ENCODE measurements at regions not wholly inside any gene's neighbourhood (a gene's known extent, or its start where the extent isn't known, plus 50 kb on each side); places are given as distances from the start of the nearest gene placed in this dataset.

GRCh38 chr2:22196806-22197205 is 1073.0 kb downstream of the TDRD15 start:
- WGBS (ENCODE audit: insufficient coverage, insufficient read length): no CpG with 5 or more reads among the region's 2 CpGs
- no peak for DNase-seq (ENCODE audit: low read depth, low spot score)
- H3K9me3 ChIP-seq (ENCODE audit: control insufficient read depth, insufficient read depth, low read length): no peaks in the 10 kb centered on the region
- no peaks in the 10 kb centered on the region for H3K27me3 ChIP-seq (ENCODE audit: control insufficient read depth, insufficient read depth, low read length)
- H3K36me3 ChIP-seq (ENCODE audit: control insufficient read depth, insufficient read depth, low read length): no peaks in the 10 kb centered on the region
- no peak overlapping the region for H3K4me3 ChIP-seq (ENCODE audit: low read length)
- no peak overlapping the region for H3K27ac ChIP-seq (ENCODE audit: low read length)
- H3K4me1 ChIP-seq (ENCODE audit: control insufficient read depth, insufficient read depth, low read length): no peaks in the 10 kb centered on the region; the same call in 1 of the 2 replicates

GRCh38 chr2:22198381-22199283 is 1074.9 kb downstream of the TDRD15 start:
- Histone ChIP-seq H3K27ac (ENCODE audit: low read length) (no peak overlapping the region), H3K4me1 (ENCODE audit: control insufficient read depth, insufficient read depth, low read length) (no peaks in the 10 kb centered on the region; the same call in 1 of the 2 replicates), H3K27me3 (ENCODE audit: control insufficient read depth, insufficient read depth, low read length) (no peaks in the 10 kb centered on the region), H3K36me3 (ENCODE audit: control insufficient read depth, insufficient read depth, low read length) (no peaks in the 10 kb centered on the region), H3K9me3 (ENCODE audit: control insufficient read depth, insufficient read depth, low read length) (no peaks in the 10 kb centered on the region), H3K4me3 (ENCODE audit: low read length) (no peak overlapping the region)
- WGBS (ENCODE audit: insufficient coverage, insufficient read length): no CpG with 5 or more reads among the region's 9 CpGs
- DNase-seq (ENCODE audit: low read depth, low spot score): no peak

GRCh38 chr2:22199994-22200393 is 1076.2 kb downstream of the TDRD15 start:
- Histone ChIP-seq H3K36me3 (ENCODE audit: control insufficient read depth, insufficient read depth, low read length) (no peaks in the 10 kb centered on the region), H3K27ac (ENCODE audit: low read length) (no peak overlapping the region), H3K27me3 (ENCODE audit: control insufficient read depth, insufficient read depth, low read length) (no peaks in the 10 kb centered on the region), H3K9me3 (ENCODE audit: control insufficient read depth, insufficient read depth, low read length) (no peaks in the 10 kb centered on the region), H3K4me1 (ENCODE audit: control insufficient read depth, insufficient read depth, low read length) (no peaks in the 10 kb centered on the region), H3K4me3 (ENCODE audit: low read length) (no peak overlapping the region)
- DNase-seq (ENCODE audit: low read depth, low spot score): no peak

GRCh38 chr2:22209545-22209944 is 1085.8 kb downstream of the TDRD15 start:
- no peak overlapping the region for H3K27ac ChIP-seq (ENCODE audit: low read length)
- H3K36me3 ChIP-seq (ENCODE audit: control insufficient read depth, insufficient read depth, low read length): no peaks in the 10 kb centered on the region
- DNase-seq (ENCODE audit: low read depth, low spot score): no peak
- H3K4me3 ChIP-seq (ENCODE audit: low read length): no peak overlapping the region
- no peaks in the 10 kb centered on the region for H3K9me3 ChIP-seq (ENCODE audit: control insufficient read depth, insufficient read depth, low read length)
- H3K4me1 ChIP-seq (ENCODE audit: control insufficient read depth, insufficient read depth, low read length): no peaks in the 10 kb centered on the region
- H3K27me3 ChIP-seq (ENCODE audit: control insufficient read depth, insufficient read depth, low read length): no peaks in the 10 kb centered on the region
- WGBS (ENCODE audit: insufficient coverage, insufficient read length): no CpG with 5 or more reads among the region's 3 CpGs

DNA sequence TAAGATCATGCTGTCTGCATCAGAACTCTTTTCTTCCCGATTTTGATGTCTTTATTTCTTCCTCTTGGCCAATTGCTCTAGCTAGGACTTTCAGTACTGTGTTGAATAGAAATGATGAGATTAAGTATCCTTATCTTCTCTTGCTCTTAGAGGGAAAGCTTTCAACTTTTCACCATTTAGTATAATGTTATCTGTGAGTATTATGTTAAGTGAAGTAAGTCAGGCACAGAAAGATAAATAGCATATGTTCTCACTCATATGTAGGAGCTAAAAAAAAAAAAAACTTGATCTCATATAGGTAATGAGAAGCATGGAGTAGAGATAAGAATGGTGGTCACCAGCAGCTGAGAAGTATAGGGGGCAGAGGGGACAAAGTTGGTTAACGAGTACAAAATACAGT is 1089.5 kb downstream of the TDRD15 start:
- H3K36me3 ChIP-seq (ENCODE audit: control insufficient read depth, insufficient read depth, low read length): no peaks in the 10 kb centered on the region
- no peaks in the 10 kb centered on the region for H3K27me3 ChIP-seq (ENCODE audit: control insufficient read depth, insufficient read depth, low read length)
- H3K27ac ChIP-seq (ENCODE audit: low read length): no peak overlapping the region
- H3K9me3 ChIP-seq (ENCODE audit: control insufficient read depth, insufficient read depth, low read length): no peaks in the 10 kb centered on the region
- H3K4me3 ChIP-seq (ENCODE audit: low read length): no peak overlapping the region
- no peak for DNase-seq (ENCODE audit: low read depth, low spot score)
- WGBS (ENCODE audit: insufficient coverage, insufficient read length): no CpG with 5 or more reads among the region's 2 CpGs
- H3K4me1 ChIP-seq (ENCODE audit: control insufficient read depth, insufficient read depth, low read length): no peaks in the 10 kb centered on the region

- no peak overlapping the region for H3K4me3 ChIP-seq (ENCODE audit: low read length)
- H3K27me3 ChIP-seq (ENCODE audit: control insufficient read depth, insufficient read depth, low read length): no peaks in the 10 kb centered on the region
- H3K27ac ChIP-seq (ENCODE audit: low read length): no peak overlapping the region
- H3K36me3 ChIP-seq (ENCODE audit: control insufficient read depth, insufficient read depth, low read length): no peaks in the 10 kb centered on the region
- no peaks in the 10 kb centered on the region for H3K9me3 ChIP-seq (ENCODE audit: control insufficient read depth, insufficient read depth, low read length)
- H3K4me1 ChIP-seq (ENCODE audit: control insufficient read depth, insufficient read depth, low read length): no peaks in the 10 kb centered on the region
- no CpG with 5 or more reads among the region's 2 CpGs for WGBS (ENCODE audit: insufficient coverage, insufficient read length)
- DNase-seq (ENCODE audit: low read depth, low spot score): no peak
These were observed 1091.7 kb downstream of the TDRD15 start for GRCh38 chr2:22215517-22215916.

DNA sequence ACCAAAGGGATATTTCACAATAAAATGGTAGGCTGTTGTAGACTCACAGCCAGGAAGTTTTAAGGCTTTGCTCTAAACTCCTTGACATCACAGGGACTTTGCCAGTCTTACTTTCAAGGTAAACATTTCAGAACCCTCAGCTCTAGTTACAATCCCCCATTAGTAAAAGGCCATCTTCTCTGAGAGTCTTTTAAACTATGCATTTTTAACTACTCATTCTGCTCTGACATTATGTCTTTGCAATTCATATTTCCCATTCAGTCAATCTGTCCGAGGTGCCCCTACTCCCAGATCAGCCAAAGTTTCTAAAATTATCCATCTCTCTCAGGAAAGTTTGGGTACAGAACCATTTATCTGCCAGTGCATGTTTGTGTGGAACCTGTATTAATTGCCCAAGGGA is 1094.1 kb downstream of the TDRD15 start:
- no peak for DNase-seq (ENCODE audit: low read depth, low spot score)
- no peaks in the 10 kb centered on the region for H3K27me3 ChIP-seq (ENCODE audit: control insufficient read depth, insufficient read depth, low read length)
- no peaks in the 10 kb centered on the region for H3K36me3 ChIP-seq (ENCODE audit: control insufficient read depth, insufficient read depth, low read length)
- H3K4me1 ChIP-seq (ENCODE audit: control insufficient read depth, insufficient read depth, low read length): no peaks in the 10 kb centered on the region
- no peak overlapping the region for H3K27ac ChIP-seq (ENCODE audit: low read length)
- H3K9me3 ChIP-seq (ENCODE audit: control insufficient read depth, insufficient read depth, low read length): no peaks in the 10 kb centered on the region
- H3K4me3 ChIP-seq (ENCODE audit: low read length): no peak overlapping the region
- no CpG with 5 or more reads among the region's 1 CpG for whole genome bisulfite sequencing (ENCODE audit: insufficient coverage, insufficient read length)

- Histone ChIP-seq H3K27me3 (ENCODE audit: control insufficient read depth, insufficient read depth, low read length) (no peaks in the 10 kb centered on the region), H3K9me3 (ENCODE audit: control insufficient read depth, insufficient read depth, low read length) (no peaks in the 10 kb centered on the region; the same call in 1 of the 2 replicates), H3K4me3 (ENCODE audit: low read length) (no peak overlapping the region), H3K36me3 (ENCODE audit: control insufficient read depth, insufficient read depth, low read length) (no peaks in the 10 kb centered on the region), H3K27ac (ENCODE audit: low read length) (no peak overlapping the region), H3K4me1 (ENCODE audit: control insufficient read depth, insufficient read depth, low read length) (no peaks in the 10 kb centered on the region)
- WGBS (ENCODE audit: insufficient coverage, insufficient read length): no CpG with 5 or more reads among the region's 1 CpG
- DNase-seq (ENCODE audit: low read depth, low spot score): no peak
These were observed 1097.2 kb downstream of the TDRD15 start for GRCh38 chr2:22221006-22221405.

DNA sequence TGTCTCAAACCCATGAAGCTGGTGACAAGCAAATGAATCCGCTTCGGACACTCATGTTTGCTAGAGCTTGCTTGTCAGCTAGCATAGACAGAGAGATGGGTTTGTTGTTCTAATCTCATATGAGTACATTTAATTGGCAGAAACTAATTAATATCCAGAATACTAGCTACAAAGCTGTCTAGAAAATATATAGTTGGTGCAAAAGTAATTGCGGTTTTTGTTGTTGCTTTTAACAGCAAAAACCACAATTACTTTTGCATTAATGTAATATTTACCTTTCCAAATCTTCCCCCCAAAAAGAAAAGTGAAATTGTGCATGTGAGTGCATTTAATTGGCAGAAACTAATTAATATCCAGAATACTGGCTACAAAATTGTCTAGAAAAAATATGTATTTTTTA is 1115.2 kb downstream of the TDRD15 start:
- Histone ChIP-seq H3K36me3 (ENCODE audit: control insufficient read depth, insufficient read depth, low read length) (no peaks in the 10 kb centered on the region), H3K27me3 (ENCODE audit: control insufficient read depth, insufficient read depth, low read length) (no peaks in the 10 kb centered on the region), H3K4me1 (ENCODE audit: control insufficient read depth, insufficient read depth, low read length) (no peaks in the 10 kb centered on the region), H3K4me3 (ENCODE audit: low read length) (no peak overlapping the region), H3K9me3 (ENCODE audit: control insufficient read depth, insufficient read depth, low read length) (no peaks in the 10 kb centered on the region), H3K27ac (ENCODE audit: low read length) (no peak overlapping the region)
- DNase-seq (ENCODE audit: low read depth, low spot score): no peak
- no CpG with 5 or more reads among the region's 3 CpGs for WGBS (ENCODE audit: insufficient coverage, insufficient read length)

DNA sequence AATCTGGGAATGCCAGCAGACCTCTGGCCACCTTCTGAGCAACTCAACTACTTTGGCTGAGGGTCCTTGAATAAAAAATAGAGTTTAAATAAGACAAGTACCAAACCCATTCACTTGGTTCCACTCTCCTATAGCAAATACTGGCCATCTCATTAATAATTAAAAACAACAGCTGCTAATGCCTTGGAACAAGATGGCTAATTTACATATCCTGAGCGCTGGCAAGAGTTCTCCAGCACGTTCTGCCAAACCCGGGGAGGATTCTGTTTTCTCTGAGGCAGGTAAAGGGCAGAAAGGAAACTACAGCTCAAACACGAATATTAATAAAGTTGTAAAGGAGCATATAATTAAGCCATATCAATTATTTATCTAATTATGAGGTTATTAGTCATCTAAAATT is 1123.7 kb downstream of the TDRD15 start:
- WGBS (ENCODE audit: insufficient coverage, insufficient read length): no CpG with 5 or more reads among the region's 4 CpGs
- H3K36me3 ChIP-seq (ENCODE audit: control insufficient read depth, insufficient read depth, low read length): no peaks in the 10 kb centered on the region
- H3K27me3 ChIP-seq (ENCODE audit: control insufficient read depth, insufficient read depth, low read length): no peaks in the 10 kb centered on the region

GRCh38 chr2:22248851-22249250 is 1125.1 kb downstream of the TDRD15 start:
- H3K9me3 ChIP-seq (ENCODE audit: control insufficient read depth, insufficient read depth, low read length): no peaks in the 10 kb centered on the region
- no peak for DNase-seq (ENCODE audit: low read depth, low spot score)
- no peak overlapping the region for H3K4me3 ChIP-seq (ENCODE audit: low read length)
- H3K36me3 ChIP-seq (ENCODE audit: control insufficient read depth, insufficient read depth, low read length): no peaks in the 10 kb centered on the region
- no CpG with 5 or more reads among the region's 2 CpGs for WGBS (ENCODE audit: insufficient coverage, insufficient read length)
- no peak overlapping the region for H3K27ac ChIP-seq (ENCODE audit: low read length)
- H3K4me1 ChIP-seq (ENCODE audit: control insufficient read depth, insufficient read depth, low read length): no peaks in the 10 kb centered on the region; the same call in 1 of the 2 replicates
- no peaks in the 10 kb centered on the region for H3K27me3 ChIP-seq (ENCODE audit: control insufficient read depth, insufficient read depth, low read length)

More for the DNA sequence above, 1123.7 kb downstream of the TDRD15 start:
- Histone ChIP-seq H3K9me3 (ENCODE audit: control insufficient read depth, insufficient read depth, low read length) (no peaks in the 10 kb centered on the region), H3K4me1 (ENCODE audit: control insufficient read depth, insufficient read depth, low read length) (no peaks in the 10 kb centered on the region; the same call in 1 of the 2 replicates), H3K4me3 (ENCODE audit: low read length) (no peak overlapping the region), H3K27ac (ENCODE audit: low read length) (no peak overlapping the region)
- DNase-seq (ENCODE audit: low read depth, low spot score): no peak

Measured in iPS DF 6.9 (cell line).